ENCODE measurements at regions not wholly inside any gene's neighbourhood (a gene's known extent, or its start where the extent isn't known, plus 50 kb on each side); places are given as distances from the start of the nearest gene placed in this dataset.

DNA sequence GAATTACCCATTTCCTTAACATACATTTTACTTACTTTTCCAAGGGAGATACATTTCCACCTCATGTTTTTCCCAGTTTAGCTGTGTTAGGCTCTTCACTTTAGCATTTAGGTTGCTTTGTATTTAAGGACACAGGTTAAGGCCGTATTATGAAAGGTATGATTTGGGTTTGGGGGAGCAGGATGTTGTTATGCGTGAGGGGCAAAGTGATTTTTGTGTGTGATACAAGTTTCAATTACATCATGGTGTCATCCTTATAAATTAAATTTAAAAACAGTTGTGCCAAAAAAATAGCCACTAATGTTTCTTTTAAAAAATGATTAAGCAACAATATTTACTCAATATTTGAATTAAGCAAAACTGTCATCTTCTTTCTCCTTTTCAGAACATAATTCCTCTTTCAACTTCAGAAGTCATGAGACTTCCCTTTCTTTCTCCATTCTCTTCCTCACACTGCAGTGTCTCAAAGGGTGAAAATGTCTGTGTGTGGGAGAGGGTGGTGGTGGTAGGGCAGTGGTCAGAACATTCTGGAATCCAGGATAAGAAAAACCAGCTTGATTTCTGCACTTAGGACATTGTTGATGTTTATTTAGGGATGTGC, 126.2 kb downstream of the KCNRG start:
- H3K9me3 ChIP-seq (ENCODE audit: control insufficient read depth, insufficient read depth, low read length), result no peaks in the 10 kb centered on the region
- no peaks in the 10 kb centered on the region for H3K4me1 ChIP-seq (ENCODE audit: control insufficient read depth, insufficient read depth, low read length)
- no peak overlapping the region for H3K4me3 ChIP-seq (ENCODE audit: low read length)
- no peaks in the 10 kb centered on the region for H3K27me3 ChIP-seq (ENCODE audit: control insufficient read depth, insufficient read depth, low read length)
- H3K27ac ChIP-seq (ENCODE audit: low read length), result no peak overlapping the region
- WGBS (ENCODE audit: insufficient coverage, insufficient read length), result 100% methylated on average over 1 of the region's 2 CpGs
- no peaks in the 10 kb centered on the region for H3K36me3 ChIP-seq (ENCODE audit: control insufficient read depth, insufficient read depth, low read length)
- no peak for DNase-seq (ENCODE audit: low read depth, low spot score)

GRCh38 chr13:50144246-50145160, 129.3 kb downstream of the KCNRG start:
- H3K27ac ChIP-seq (ENCODE audit: low read length), result no peak overlapping the region
- H3K36me3 ChIP-seq (ENCODE audit: control insufficient read depth, insufficient read depth, low read length), result no peaks in the 10 kb centered on the region
- WGBS (ENCODE audit: insufficient coverage, insufficient read length), result no CpG with 5 or more reads among the region's 1 CpG
- H3K9me3 ChIP-seq (ENCODE audit: control insufficient read depth, insufficient read depth, low read length), result no peaks in the 10 kb centered on the region
- no peak overlapping the region for H3K4me3 ChIP-seq (ENCODE audit: low read length)
- H3K27me3 ChIP-seq (ENCODE audit: control insufficient read depth, insufficient read depth, low read length), result no peaks in the 10 kb centered on the region
- DNase-seq (ENCODE audit: low read depth, low spot score), result no peak
- no peaks in the 10 kb centered on the region; the same call in 1 of the 2 replicates for H3K4me1 ChIP-seq (ENCODE audit: control insufficient read depth, insufficient read depth, low read length)

DNA sequence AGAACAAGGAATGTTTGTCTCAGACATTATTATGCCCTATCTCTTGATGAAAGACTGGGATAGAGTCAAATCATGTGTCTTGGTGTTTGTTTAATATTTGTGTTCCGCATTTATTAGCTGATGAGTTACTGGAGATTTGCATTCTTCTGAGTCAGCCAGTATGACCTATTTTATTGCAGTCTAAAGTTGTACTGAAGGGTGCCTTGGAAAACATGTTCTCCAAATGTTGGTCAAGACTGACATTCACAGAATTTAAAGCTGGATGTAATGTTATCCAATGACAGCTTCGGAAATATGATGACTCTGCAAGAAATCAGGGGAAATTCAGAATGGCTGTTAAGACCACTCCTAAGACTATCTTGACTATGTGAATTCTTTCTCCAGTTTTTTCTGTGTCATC, 134.0 kb downstream of the KCNRG start:
- Histone ChIP-seq H3K36me3 (ENCODE audit: control insufficient read depth, insufficient read depth, low read length) (no peaks in the 10 kb centered on the region), H3K9me3 (ENCODE audit: control insufficient read depth, insufficient read depth, low read length) (no peaks in the 10 kb centered on the region), H3K27me3 (ENCODE audit: control insufficient read depth, insufficient read depth, low read length) (no peaks in the 10 kb centered on the region), H3K4me3 (ENCODE audit: low read length) (no peak overlapping the region), H3K4me1 (ENCODE audit: control insufficient read depth, insufficient read depth, low read length) (no peaks in the 10 kb centered on the region; the same call in 1 of the 2 replicates), H3K27ac (ENCODE audit: low read length) (no peak overlapping the region)
- no peak for DNase-seq (ENCODE audit: low read depth, low spot score)
- no CpG with 5 or more reads among the region's 2 CpGs for WGBS (ENCODE audit: insufficient coverage, insufficient read length)

GRCh38 chr13:50149932-50150331, 134.7 kb downstream of the KCNRG start:
- no peaks in the 10 kb centered on the region for H3K36me3 ChIP-seq (ENCODE audit: control insufficient read depth, insufficient read depth, low read length)
- no peak overlapping the region for H3K27ac ChIP-seq (ENCODE audit: low read length)
- H3K27me3 ChIP-seq (ENCODE audit: control insufficient read depth, insufficient read depth, low read length), result no peaks in the 10 kb centered on the region
- H3K4me1 ChIP-seq (ENCODE audit: control insufficient read depth, insufficient read depth, low read length), result no peaks in the 10 kb centered on the region; the same call in 1 of the 2 replicates
- no peaks in the 10 kb centered on the region for H3K9me3 ChIP-seq (ENCODE audit: control insufficient read depth, insufficient read depth, low read length)
- no CpG with 5 or more reads among the region's 1 CpG for WGBS (ENCODE audit: insufficient coverage, insufficient read length)
- H3K4me3 ChIP-seq (ENCODE audit: low read length), result no peak overlapping the region
- no peak for DNase-seq (ENCODE audit: low read depth, low spot score)

DNA sequence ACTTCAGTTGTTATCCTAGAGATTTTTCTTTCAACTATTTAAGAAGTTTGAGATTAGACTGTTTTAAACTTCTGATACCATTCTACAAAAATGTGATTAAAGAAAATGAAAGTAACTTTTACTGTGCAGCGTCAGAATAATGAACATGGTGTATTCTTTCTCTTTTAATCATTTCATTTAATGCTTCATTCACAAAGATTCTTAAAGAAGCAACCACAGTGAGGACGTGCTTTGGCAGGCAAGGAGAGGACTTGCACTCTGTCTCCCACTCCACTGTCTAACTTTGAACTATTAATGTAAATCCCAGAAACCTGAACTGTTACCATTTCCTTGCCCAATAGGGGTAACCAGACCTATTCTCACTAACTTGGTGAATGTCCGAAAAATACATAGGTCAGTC, 137.0 kb downstream of the KCNRG start:
- H3K4me3 ChIP-seq (ENCODE audit: low read length), result no peak overlapping the region
- H3K4me1 ChIP-seq (ENCODE audit: control insufficient read depth, insufficient read depth, low read length), result no peaks in the 10 kb centered on the region; the same call in 1 of the 2 replicates
- H3K36me3 ChIP-seq (ENCODE audit: control insufficient read depth, insufficient read depth, low read length), result no peaks in the 10 kb centered on the region
- no peak for DNase-seq (ENCODE audit: low read depth, low spot score)
- H3K9me3 ChIP-seq (ENCODE audit: control insufficient read depth, insufficient read depth, low read length), result no peaks in the 10 kb centered on the region
- H3K27ac ChIP-seq (ENCODE audit: low read length), result no peak overlapping the region
- no CpG with 5 or more reads among the region's 3 CpGs for WGBS (ENCODE audit: insufficient coverage, insufficient read length)
- no peaks in the 10 kb centered on the region for H3K27me3 ChIP-seq (ENCODE audit: control insufficient read depth, insufficient read depth, low read length)

- WGBS (ENCODE audit: insufficient coverage, insufficient read length), result no CpG with 5 or more reads among the region's 7 CpGs
- Histone ChIP-seq H3K27me3 (ENCODE audit: control insufficient read depth, insufficient read depth, low read length) (no peaks in the 10 kb centered on the region), H3K4me1 (ENCODE audit: control insufficient read depth, insufficient read depth, low read length) (no peaks in the 10 kb centered on the region; the same call in 1 of the 2 replicates), H3K27ac (ENCODE audit: low read length) (no peak overlapping the region), H3K4me3 (ENCODE audit: low read length) (no peak overlapping the region), H3K36me3 (ENCODE audit: control insufficient read depth, insufficient read depth, low read length) (no peaks in the 10 kb centered on the region), H3K9me3 (ENCODE audit: control insufficient read depth, insufficient read depth, low read length) (no peaks in the 10 kb centered on the region)
- DNase-seq (ENCODE audit: low read depth, low spot score), result no peak
Measured at GRCh38 chr13:50152655-50153309, 137.5 kb downstream of the KCNRG start.

GRCh38 chr13:50153401-50153800, 138.2 kb downstream of the KCNRG start:
- H3K4me3 ChIP-seq (ENCODE audit: low read length), result no peak overlapping the region
- no peak for DNase-seq (ENCODE audit: low read depth, low spot score)
- H3K36me3 ChIP-seq (ENCODE audit: control insufficient read depth, insufficient read depth, low read length), result no peaks in the 10 kb centered on the region
- H3K27ac ChIP-seq (ENCODE audit: low read length), result no peak overlapping the region
- H3K9me3 ChIP-seq (ENCODE audit: control insufficient read depth, insufficient read depth, low read length), result no peaks in the 10 kb centered on the region
- H3K4me1 ChIP-seq (ENCODE audit: control insufficient read depth, insufficient read depth, low read length), result no peaks in the 10 kb centered on the region; the same call in 1 of the 2 replicates
- no peaks in the 10 kb centered on the region for H3K27me3 ChIP-seq (ENCODE audit: control insufficient read depth, insufficient read depth, low read length)
- WGBS (ENCODE audit: insufficient coverage, insufficient read length), result no CpG with 5 or more reads among the region's 2 CpGs

GRCh38 chr13:50153876-50154275, 138.6 kb downstream of the KCNRG start:
- Histone ChIP-seq H3K9me3 (ENCODE audit: control insufficient read depth, insufficient read depth, low read length) (no peaks in the 10 kb centered on the region), H3K4me3 (ENCODE audit: low read length) (no peak overlapping the region), H3K4me1 (ENCODE audit: control insufficient read depth, insufficient read depth, low read length) (no peaks in the 10 kb centered on the region; the same call in 1 of the 2 replicates), H3K27ac (ENCODE audit: low read length) (no peak overlapping the region), H3K27me3 (ENCODE audit: control insufficient read depth, insufficient read depth, low read length) (no peaks in the 10 kb centered on the region), H3K36me3 (ENCODE audit: control insufficient read depth, insufficient read depth, low read length) (no peaks in the 10 kb centered on the region)
- no peak for DNase-seq (ENCODE audit: low read depth, low spot score)
- no CpG with 5 or more reads among the region's 5 CpGs for WGBS (ENCODE audit: insufficient coverage, insufficient read length)

GRCh38 chr13:50154697-50155096, 139.5 kb downstream of the KCNRG start:
- no peaks in the 10 kb centered on the region for H3K9me3 ChIP-seq (ENCODE audit: control insufficient read depth, insufficient read depth, low read length)
- no peaks in the 10 kb centered on the region for H3K36me3 ChIP-seq (ENCODE audit: control insufficient read depth, insufficient read depth, low read length)
- no peak overlapping the region for H3K27ac ChIP-seq (ENCODE audit: low read length)
- H3K4me3 ChIP-seq (ENCODE audit: low read length), result no peak overlapping the region
- H3K4me1 ChIP-seq (ENCODE audit: control insufficient read depth, insufficient read depth, low read length), result no peaks in the 10 kb centered on the region
- no peak for DNase-seq (ENCODE audit: low read depth, low spot score)
- H3K27me3 ChIP-seq (ENCODE audit: control insufficient read depth, insufficient read depth, low read length), result no peaks in the 10 kb centered on the region
- no CpG with 5 or more reads among the region's 1 CpG for WGBS (ENCODE audit: insufficient coverage, insufficient read length)

- DNase-seq (ENCODE audit: low read depth, low spot score), result no peak
- Histone ChIP-seq H3K27ac (ENCODE audit: low read length) (no peak overlapping the region), H3K36me3 (ENCODE audit: control insufficient read depth, insufficient read depth, low read length) (no peaks in the 10 kb centered on the region), H3K4me1 (ENCODE audit: control insufficient read depth, insufficient read depth, low read length) (no peaks in the 10 kb centered on the region), H3K9me3 (ENCODE audit: control insufficient read depth, insufficient read depth, low read length) (no peaks in the 10 kb centered on the region), H3K4me3 (ENCODE audit: low read length) (no peak overlapping the region), H3K27me3 (ENCODE audit: control insufficient read depth, insufficient read depth, low read length) (no peaks in the 10 kb centered on the region)
- WGBS (ENCODE audit: insufficient coverage, insufficient read length), result no CpG with 5 or more reads among the region's 1 CpG
Measured at GRCh38 chr13:50156140-50156539, 140.9 kb downstream of the KCNRG start.

All from iPS DF 6.9 (cell line).